Endothelial cell of umbilical vein (primary cell): ENCODE measurements at regions not wholly inside any gene's neighbourhood (a gene's known extent, or its start where the extent isn't known, plus 50 kb on each side); places are given as distances from the start of the nearest gene placed in this dataset.

Experiments used
- CTCF ChIP-seq, 2 donors: IDR thresholded peaks; 1 replicate in 1 of 2; 2 replicates in 1 of 2; pipeline ENCODE4 v1.5.1; 2011; ENCODE audit warnings: low read length in 2 of 2, mild to moderate bottlenecking in 2 of 2, moderate library complexity in 2 of 2, control low read depth in 1 of 2, inconsistent platforms in 1 of 2, low read depth in 1 of 2; ENCODE audit not compliant: insufficient read depth in 1 of 2; ENCODE audit errors: extremely low read depth in 1 of 2
- EZH2 ChIP-seq: IDR thresholded peaks from 2 replicates; pipeline ENCODE4 v1.6.1; 2012; ENCODE audit warnings: borderline replicate concordance, low read depth, mild to moderate bottlenecking, moderate library complexity, low read length, inconsistent platforms; ENCODE audit not compliant: severe bottlenecking
- FOS ChIP-seq: IDR thresholded peaks from 2 replicates; pipeline ENCODE4 v1.6.1; 2011; ENCODE audit warnings: mild to moderate bottlenecking, low read length, moderate library complexity, borderline replicate concordance; ENCODE audit not compliant: insufficient read depth
- GATA2 ChIP-seq: IDR thresholded peaks from 2 replicates; pipeline ENCODE4 v1.7.0; 2011; ENCODE audit warnings: low read depth, mild to moderate bottlenecking, moderate library complexity, mixed read lengths, low read length; ENCODE audit not compliant: insufficient read length, insufficient read depth
- JUN ChIP-seq: IDR thresholded peaks from 2 replicates; pipeline ENCODE4 v1.6.1; 2011; ENCODE audit warnings: borderline replicate concordance, low read depth; ENCODE audit not compliant: insufficient read length, insufficient read depth
- MAX ChIP-seq: IDR thresholded peaks from 2 replicates; pipeline ENCODE4 v1.6.1; 2011; ENCODE audit not compliant: insufficient read depth, insufficient read length
- MYC ChIP-seq: IDR thresholded peaks from one replicate; pipeline ENCODE4 v1.6.1; 2011; ENCODE audit warnings: mild to moderate bottlenecking, low read depth, low read length
- POLR2A ChIP-seq: IDR thresholded peaks from 2 replicates; pipeline ENCODE4 v1.6.1; 2012; ENCODE audit warnings: low read depth, mild to moderate bottlenecking, control low read depth, low read length
- POLR2AphosphoS5 ChIP-seq: IDR thresholded peaks from 2 replicates; pipeline ENCODE4 v1.6.1; 2012; ENCODE audit warnings: low read depth, mild to moderate bottlenecking, control low read depth, low read length, moderate library complexity; ENCODE audit not compliant: insufficient read depth

- no peak for TF ChIP-seq CTCF (IDR thresholded peaks at IDR 0.05; ENCODE audit: extremely low read depth in 1 of 2, insufficient read depth in 1 of 2, low read depth in 1 of 2, low read length in 2 of 2)
- TF ChIP-seq POLR2A: no peak
- TF ChIP-seq MYC: no peak
- TF ChIP-seq POLR2AphosphoS5: no peak
- no peak for TF ChIP-seq FOS
- no peak for TF ChIP-seq EZH2
- no peak for TF ChIP-seq GATA2
- no peak for TF ChIP-seq JUN
- no peak for TF ChIP-seq MAX
Measured at GRCh38 chr3:56870436-56870835, 68.7 kb upstream of the ARHGEF3 start.
